HG02763 (cell line): ENCODE measurements at regions not wholly inside any gene's neighbourhood (a gene's known extent, or its start where the extent isn't known, plus 50 kb on each side); places are given as distances from the start of the nearest gene placed in this dataset.

Experiments
- ATAC-seq: cut with Tn5 transposase; IDR thresholded peaks from one replicate; pipeline ENCODE4 v1.9.1; 2021; ENCODE audit warnings: mild to moderate bottlenecking, moderate library complexity; ENCODE audit not compliant: unreplicated experiment

DNA sequence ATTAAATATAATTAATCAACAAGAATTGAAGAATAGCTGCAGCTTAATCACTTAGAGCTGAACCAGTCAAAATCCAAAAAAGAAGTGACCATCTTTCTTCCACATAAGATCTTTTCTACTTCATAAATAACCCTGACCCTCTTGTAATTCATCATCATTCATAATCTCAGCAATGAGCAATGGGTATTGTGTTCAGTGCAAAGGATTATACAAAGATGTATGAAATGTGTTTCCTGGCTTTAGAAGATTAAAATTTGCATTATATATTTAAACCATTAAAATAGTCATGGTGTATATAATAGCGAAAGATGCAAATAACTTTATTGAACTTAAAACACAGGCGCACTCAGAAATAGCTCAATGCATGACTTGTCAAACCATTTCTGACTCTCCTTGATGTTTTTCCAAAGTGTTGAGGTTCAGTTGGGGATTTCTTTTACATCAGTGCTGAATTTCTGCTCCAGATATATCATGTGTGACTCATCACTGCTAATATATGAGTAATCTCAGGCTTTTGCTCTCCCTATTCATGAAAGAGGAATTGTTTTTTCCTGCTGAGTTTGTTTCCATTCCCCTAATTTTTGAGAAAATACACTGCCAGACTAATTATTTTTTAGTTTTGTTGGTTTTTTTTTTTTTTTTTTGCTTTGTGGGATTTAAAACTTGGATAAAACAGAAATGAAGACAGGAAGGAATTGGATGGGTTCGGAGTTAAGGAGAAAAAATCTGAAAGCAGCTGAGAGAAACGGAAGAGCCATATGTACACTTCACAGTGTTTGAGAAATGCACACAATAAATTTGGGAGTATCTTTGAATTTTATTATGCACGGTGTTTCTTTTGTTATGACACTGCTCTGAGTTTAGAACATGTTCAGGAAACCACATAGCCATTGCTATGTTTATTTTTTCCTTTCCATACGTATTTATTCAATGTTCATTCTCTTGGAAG is 290.1 kb upstream of the PCDH7 start:
- no peak for ATAC-seq

DNA sequence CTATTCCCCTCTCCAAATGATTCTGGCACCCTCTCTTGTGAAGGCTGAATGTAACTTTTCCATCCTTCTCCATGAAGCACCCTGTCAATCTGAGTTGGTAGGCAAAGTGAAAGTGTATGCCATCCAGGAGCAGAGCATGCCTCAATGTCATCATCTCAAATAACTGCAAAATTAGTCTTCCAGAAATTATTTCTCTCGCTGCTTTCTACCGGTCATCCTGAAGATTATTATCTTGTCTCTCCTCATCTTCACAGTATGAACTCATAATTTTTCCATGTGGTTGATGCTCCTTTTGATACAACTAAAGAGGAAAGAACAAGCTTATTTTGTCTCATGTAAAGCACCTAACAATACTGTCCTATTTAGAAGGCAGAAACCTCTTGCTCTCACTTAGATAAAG is 285.5 kb upstream of the PCDH7 start:
- ATAC-seq: no peak

DNA sequence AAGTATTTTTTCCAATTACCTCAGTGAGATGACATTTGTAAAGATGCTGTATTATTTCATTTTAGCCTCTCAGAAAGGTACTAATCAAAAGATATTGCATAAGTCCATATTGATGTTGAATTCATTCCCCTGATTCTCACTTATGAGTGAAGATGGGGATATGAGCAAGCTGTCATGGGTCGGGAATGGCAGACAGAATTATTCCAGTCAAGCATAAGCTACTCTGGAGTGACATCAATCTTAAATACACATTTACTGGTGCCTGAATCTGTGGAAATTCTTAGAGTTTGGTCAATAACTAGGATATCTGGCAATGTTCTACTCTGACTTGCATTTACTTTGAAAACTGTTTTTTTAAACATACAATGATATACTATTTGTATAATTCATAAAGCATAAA is 283.8 kb upstream of the PCDH7 start:
- ATAC-seq: no peak

DNA sequence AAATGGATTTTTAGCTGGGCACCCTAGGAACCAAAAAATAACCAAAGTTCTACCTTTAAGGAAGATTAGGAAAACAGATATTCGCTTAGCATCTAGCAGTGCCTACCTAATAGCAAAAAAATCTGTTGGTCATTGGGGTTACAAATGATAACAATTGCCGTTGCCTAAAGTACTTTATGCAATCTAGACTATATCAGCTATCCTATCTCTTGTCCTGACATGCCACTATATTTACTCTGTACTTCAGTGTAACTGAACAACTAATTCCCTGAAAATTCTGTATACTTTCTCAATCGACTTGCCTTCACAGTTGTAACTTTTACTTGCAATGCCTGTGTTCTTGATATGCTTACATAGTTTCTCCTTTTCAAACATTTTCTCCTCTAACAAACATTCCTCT is 282.9 kb upstream of the PCDH7 start:
- no peak for ATAC-seq

DNA sequence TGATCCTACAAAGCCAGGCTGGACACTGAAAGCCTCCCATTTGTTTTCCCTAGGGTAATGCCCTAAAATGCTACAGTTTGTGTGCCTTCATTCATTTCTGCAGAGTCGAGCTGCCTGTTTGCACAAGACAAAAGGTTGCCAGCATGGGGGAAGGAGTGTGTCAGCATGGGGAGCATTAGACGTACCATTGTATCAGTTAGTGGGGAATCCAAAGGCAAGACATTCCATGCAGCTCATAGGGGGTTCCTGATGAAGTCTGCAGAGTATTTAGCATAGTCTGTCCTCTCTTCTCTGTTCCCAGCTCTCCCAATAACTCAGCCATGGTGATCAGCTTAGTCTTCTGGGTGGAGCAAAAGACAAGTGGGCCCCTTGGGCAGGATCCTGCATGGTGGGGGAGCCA is 276.9 kb upstream of the PCDH7 start:
- ATAC-seq: no peak

DNA sequence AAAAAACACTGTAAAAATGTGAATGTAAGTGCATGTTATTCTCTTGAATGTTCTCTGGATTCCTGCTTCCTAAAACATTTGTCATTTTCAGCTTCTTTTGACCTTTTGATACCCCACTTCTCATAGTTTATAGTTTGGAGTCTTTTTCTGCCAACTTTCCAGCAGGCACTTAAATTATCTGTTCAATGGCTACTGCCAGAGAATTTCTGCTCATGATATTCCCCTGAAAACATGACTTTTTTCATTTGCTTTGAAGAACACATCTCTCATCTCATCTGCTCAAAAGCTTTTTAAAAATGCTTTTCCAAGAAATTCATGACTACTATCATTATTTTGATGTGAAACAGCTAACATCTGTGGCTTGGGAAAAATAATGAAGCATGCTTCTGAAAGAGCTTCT is 269.7 kb upstream of the PCDH7 start:
- no peak for ATAC-seq

DNA sequence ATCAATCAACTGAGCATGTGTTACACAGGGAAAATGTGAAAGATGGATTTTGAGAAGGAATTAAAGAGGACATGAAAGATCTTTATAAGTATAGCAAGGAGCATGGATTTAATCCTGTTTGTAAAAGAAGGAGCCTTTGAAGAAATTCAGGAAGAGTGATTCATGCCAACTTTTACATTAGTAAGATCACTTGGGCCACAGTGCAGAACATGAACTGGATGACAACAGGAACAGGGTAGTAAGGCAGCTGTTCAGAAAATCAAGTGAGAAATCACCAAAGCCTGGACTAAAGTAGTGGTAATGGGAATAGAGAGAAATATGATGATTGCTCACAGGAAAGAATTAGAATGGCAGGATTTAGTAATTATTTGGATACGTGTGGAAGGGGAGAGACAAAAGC is 265.7 kb upstream of the PCDH7 start:
- ATAC-seq: no peak

DNA sequence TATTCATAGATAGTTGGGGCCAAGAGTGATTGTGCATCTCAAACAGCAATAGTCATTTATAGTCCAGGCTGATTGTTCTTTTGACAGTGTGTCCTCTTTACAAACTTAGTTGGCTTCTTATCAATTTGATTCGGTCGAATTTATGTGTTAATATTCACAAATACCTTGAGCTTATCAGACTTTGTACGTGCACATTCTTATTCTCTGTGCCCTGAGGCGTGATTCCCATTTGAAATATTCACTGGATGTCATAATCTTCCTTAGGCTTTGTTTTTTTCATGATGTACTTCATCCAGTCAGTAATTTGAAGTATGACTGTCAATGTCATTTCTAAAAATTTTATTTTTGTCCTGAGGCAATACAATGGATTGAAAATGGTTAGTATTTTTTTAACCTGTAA is 263.5 kb upstream of the PCDH7 start:
- ATAC-seq: no peak

DNA sequence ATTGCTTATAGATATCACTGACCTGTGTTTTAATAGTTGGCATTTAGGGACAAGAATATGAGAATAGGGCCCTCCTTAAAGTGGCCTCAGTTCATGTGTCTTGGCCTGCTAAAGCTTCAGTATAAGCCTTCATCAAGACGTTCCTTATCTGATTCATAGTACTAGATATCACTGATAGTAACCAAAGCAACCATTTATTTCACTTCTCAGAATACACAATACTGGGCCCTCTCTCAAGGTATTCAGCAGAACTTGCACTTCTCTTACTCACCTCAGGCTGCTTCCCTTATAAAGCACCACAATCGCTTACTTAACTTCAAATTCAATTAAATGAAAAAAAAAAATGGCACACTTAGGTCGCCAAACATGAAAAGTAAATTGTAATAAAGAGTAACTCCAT is 259.4 kb upstream of the PCDH7 start:
- no peak for ATAC-seq

DNA sequence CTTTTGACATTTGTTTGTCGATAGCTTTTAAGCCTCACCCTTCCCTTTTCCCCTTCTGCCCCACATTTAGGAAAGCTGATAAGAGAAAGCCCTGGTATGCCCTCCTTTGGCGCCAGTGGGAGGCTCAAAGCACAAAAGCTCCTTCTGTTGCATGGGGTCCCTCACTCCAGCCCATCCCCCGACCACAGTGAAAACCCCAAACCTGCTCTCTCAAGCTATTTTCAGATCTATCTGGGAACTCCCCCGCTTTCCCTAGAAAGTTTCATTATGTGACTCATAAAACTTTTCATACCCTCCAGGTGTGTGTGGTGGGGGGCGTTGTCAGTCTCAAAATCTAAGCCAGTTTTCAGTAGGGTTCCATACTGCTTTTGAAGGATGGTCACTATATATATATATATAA is 259.0 kb upstream of the PCDH7 start:
- no peak for ATAC-seq

DNA sequence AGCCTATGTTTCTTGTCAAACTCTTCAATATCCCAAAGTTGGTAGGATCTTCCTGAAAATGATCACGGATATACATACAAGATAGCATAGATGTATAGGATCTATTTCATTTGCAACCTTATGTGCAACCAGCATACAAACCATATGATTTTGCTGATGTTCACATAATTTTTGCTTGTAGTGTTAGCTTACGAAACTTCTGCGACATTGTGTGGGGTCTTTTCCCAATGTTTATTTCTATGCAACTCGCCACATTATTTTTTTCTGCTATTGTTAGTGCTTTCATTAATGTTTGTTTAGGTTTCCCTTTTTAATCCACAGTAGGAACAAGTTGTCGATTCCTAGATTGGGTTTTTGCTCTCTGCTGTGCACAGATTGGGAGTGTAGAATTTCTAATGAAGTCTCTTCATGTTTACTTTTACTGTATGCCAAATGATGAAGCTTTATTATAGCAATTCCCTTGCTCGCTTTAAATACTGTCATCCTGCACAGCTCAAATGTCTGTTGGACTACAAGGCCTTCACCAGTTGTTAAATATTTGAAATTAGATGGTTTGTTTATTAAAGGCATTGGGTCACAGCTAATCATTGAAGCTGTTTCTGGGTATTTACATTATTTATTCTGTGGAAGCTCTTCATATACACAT is 257.6 kb upstream of the PCDH7 start:
- no peak for ATAC-seq

DNA sequence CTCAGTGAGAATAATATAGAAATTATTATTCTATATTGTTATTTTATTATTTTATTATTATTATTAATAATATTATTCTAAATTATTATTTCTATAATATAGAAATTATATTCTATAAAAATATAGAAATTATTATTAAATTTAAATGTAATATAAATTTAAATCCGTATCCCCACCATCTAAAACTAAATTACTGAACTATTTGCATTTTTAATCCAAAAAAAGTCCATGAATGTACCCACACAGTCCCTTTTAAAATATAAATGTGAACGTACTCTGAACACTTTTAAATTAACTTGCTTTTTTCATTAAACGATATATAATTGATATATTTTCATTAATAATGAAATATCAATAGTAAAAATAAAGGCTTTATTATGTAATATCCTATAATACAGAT is 248.3 kb upstream of the PCDH7 start:
- no peak for ATAC-seq

DNA sequence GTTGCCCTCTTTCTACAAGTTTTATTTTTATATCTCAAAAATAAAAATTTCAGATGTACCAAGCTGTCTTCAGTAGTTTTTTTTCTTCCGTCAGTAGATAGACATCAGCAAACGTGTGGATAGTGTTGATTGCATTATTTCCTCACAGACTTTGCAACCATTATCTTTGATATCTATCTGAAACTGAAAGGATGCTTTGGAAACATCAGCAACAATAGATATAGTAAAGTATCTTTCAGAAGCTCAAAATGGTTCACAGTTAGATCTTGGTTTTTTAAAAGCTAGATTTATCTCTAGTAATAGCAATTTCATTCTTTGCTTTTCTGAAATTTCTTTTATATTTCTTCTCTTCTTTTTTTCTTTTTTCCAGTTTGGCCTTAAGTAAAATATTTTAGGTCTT is 246.9 kb upstream of the PCDH7 start:
- ATAC-seq: no peak

DNA sequence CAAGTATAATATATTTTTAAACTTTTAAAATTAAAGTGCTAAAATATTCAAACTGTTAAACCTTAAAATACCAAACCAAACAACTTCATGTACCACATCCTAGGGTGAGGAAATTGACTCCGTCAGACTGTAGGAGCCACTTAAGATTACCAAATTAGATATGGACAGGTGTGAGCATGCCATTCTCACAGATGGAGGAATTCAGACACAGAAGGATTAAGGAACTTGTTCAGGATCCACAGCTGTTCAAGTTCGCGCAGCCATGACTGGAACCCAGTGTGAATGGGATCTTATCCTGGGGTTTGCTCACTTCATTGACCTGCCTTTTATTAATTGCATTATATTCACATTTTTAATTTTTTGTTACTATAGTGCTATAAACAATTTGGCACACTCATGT is 224.9 kb upstream of the PCDH7 start:
- ATAC-seq: no peak

DNA sequence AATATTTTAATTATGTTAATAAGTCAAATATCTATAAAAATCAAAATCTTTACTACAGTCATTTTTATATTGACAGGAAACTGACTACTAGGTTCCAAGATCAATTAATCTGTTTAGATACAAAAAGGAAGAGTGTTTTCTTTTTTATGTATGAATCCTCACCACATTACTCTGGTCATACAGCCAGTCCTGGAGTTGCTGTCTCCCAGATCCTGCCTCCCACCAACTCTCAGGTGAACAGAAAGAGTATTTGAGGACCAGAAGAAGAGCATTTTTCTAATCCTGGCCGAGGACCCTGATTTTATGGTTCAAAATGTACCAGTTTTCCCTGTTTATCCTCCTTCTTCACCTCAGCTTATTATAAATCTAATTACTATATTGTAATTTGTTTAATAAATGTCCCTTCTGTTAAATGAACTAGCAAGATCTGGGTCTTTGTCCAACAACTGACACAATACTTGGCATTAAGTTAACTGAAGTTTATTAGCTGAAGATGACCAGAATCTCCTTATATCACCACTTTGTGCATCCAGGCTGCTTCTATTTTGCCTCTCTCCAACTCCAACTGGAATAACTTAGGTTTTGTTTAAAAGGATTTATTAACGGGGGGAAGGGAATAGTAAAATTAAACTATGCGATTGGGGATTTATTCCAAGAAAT is 224.4 kb upstream of the PCDH7 start:
- no peak for ATAC-seq

DNA sequence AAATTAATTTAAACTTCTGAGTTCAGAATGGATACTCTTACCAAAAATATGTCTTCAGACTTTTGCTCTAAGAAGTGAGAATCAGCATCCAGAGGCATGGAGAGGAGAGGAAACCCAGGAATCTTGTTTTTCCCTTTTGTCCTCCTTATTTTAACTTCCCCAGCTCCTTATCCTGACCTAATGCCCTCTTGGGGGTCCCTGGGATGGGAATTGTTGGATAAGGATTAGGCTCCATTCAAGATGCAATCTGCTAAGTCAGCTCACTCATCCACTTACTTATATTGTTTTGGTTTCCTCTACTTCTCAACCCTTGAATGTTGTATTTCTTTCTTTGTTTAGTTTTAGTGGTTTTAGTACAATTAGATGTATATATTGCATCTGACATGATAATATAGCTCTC is 208.4 kb upstream of the PCDH7 start:
- no peak for ATAC-seq

DNA sequence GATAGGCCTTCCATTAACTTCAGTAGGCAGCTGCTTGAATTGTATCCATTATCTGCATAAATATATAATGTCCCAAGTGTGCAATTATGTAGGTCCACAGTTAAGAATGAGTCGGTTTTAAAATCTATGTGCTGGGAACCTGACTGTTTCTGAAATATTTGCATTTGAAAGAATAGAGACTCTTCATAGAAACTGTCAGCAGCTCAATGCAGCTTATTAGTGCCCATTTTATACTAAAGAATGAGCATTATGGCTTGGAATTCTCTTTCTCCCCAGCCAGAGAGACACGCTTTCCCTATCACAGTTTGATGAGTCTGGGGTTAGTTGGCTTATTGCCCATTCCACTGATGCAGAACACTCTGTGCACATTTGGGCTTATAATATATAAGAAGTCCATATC is 202.0 kb upstream of the PCDH7 start:
- no peak for ATAC-seq

DNA sequence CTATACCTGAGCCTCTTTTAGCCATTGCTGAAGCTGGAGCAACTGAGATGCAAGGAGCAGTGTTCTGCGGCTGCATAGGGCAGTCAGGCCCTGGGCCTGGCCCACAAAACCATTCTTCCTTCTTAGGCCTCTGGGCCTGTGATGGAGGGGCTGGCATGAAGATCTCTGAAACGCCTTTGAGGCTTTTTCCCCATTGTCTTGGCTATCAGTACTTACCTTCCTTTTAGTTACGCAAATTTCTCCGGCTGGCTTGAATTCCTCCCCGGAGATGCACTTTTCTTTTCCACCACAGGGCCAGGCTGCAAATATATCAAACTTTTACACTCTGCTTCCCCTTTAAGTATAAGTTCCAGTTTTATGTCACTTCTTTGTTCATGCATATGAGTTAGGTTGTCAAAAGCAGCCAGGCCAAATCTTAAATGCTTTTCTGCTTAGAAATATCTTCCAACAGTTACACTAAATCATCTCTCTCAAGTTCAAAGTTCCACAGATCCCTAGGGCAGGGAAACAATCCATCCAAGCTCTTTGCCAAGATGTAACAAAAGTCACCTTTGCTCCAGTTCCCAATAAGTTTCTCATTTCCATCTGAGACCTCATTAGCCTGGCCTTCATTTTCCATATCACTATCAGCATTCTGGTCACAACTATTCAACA is 194.4 kb upstream of the PCDH7 start:
- no peak for ATAC-seq

DNA sequence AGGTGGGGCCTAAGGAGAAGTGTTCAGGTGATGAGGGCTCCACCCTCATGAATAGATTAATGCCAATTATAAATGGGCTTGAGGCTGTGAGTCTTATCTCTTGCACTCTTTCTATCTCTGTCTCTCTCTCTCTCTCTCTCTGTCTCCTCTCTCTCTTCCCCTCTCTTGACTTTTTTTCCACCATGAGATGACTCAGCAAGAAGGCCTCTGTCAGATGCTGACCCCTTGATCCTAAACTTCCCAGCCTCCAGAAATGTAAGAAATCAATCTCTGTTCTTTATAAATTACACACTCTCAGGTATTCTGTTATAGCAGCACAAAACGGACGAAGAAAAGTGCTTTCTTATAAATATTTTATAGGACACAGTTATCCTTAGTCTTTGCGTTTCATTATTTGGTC is 184.9 kb upstream of the PCDH7 start:
- no peak for ATAC-seq

DNA sequence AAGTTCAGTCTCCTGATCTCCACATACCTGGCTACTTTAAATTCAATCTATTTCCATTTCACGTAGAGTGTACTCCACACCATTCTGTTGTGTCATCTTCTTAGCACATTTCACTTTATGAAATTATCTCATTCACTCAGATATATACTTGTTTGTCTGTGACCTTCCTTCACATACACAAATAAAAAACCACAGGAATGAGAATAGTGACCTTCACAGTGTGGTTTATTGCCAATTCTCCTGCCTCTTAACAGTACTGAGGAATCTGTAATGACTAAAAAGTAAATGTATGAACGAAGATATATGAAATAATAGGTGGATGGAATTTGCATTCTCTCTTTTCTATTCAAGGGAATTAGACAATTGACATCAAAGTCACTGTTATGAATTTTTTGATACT is 183.9 kb upstream of the PCDH7 start:
- ATAC-seq: no peak

DNA sequence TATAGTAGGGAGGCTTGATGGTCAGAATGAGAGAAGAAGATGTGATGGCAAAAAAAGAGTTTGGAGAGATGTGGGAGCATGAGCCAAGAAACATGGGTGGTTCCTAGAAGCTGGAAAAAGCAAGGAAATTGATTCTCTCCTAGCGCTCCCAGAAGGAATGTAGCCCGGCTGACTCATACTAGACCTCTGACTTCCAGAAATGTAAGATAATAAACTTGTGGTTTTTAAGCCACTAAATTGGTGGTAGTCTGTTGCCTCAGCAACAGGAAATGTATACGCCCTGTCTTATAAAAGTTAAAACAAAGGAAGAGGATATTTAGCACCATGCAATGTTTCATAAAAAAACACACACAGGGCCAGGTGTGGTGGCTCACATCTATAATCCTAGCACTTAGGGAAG is 182.7 kb upstream of the PCDH7 start:
- no peak for ATAC-seq

DNA sequence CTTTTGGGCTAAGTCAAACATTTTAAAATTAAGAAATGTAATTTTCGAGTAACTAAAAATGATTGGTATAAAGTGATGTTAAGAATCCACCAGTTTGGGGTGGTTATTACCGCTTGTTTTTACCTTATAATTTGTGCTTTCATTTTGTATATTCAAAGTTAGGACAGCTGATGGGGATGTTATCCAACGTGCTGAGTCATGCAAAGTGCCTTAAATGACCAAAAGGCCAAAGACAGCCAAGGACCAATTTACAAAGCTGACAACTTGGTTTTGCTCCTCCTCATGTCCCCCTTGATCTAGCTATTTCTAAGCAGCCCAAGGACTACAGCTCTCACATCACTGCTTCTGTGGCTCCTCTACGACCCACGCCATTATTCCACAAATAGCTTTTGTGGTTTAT is 181.4 kb upstream of the PCDH7 start:
- no peak for ATAC-seq
